ENCODE measurements at regions not wholly inside any gene's neighbourhood (a gene's known extent, or its start where the extent isn't known, plus 50 kb on each side); places are given as distances from the start of the nearest gene placed in this dataset.
"Not testable (repeated sequence)": the region's sequence is repeated elsewhere in the genome, so short reads cannot be mapped to it uniquely, and the experiment has no call there.

DNA sequence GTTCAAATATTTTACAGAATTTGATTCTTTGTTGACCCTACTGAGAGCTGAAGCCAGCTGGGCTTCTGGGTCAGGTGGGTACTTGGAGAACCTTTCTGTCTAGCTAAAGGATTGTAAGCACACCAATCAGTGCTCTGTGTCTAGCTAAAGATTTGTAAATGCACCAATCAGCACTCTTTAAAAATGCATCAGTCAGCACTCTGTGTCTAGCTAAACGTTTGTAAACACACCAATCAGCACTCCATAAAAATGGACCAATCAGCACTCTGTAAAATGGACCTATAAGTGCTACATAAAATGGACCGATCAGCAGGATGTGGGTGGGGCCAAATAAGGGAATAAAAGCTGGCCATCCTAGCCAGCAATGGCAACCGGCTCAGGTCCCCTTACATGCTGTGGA is 76.4 kb upstream of the TMSB4Y start:
- H3K4me1 Mint-ChIP-seq (ENCODE audit: low read depth); CTCF ChIA-PET; H3K4me3 Mint-ChIP-seq; H3K27me3 Mint-ChIP-seq (ENCODE audit: low read depth); DNase-seq; intact Hi-C loops (cut with micrococcal nuclease); H3K36me3 Mint-ChIP-seq (ENCODE audit: low read depth); H3K27ac Mint-ChIP-seq; H3K9me3 Mint-ChIP-seq: not testable (repeated sequence)

DNA sequence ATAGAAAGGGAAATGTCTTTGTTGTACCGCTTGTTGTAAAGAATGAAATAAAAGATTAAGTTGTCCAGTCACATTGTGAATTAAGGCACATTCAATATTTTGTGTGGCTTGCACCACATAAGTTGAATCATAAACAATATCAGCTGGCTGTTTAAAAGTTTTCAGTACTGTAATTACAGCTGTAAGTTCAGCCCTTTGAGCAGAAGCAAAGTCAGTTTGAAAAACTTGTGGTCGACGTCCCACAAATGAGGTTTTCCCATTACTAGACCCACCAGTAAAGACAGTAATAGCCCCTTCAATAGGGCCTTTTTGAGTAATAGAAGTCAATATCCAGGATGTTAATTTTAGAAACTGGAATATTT is 87.8 kb upstream of the TMSB4Y start:
- Mint-ChIP-seq H3K27me3 (ENCODE audit: low read depth) (no peaks in the 10 kb centered on the region), H3K4me1 (ENCODE audit: low read depth) (no peaks in the 10 kb centered on the region), H3K36me3 (ENCODE audit: low read depth) (no peaks in the 10 kb centered on the region), H3K9me3 (peaks cover 4% of the 10 kb centered on the region), H3K27ac (no peak overlapping the region), H3K4me3 (no peak overlapping the region)
- intact Hi-C loops (cut with micrococcal nuclease), result no loop called here
- CTCF ChIA-PET, result no interaction called here
- no peak for DNase-seq

DNA sequence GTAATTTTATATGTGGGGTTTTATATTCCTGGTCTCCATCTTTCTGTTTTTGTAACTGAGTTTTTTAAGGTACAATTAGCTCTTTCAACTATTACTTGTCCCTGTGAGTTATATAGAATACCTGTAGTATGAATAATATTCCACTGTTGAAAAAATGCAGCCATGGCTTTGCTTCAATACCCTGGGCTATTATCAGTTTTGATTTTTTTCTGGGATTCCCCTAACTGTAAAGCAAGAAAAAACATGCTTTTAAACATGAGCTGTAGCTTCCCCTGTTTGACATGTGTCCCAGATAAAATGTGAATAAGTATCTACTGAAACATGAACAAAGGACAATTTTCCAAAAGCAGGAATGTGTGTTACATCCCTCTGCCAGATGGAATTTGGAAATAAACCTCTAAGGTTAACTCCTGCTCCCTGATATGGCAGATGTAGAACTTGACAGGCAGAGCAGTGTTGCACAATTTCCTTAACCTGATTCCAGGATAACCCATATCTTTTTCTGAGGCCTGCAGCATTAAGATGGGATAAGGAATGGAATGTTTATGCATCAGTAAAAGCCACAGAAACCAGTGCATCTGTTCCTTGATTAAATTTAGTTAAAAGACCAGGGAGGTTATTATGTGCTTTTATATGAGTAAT is 88.3 kb upstream of the TMSB4Y start:
- intact Hi-C loops (cut with micrococcal nuclease), result no loop called here
- H3K27ac Mint-ChIP-seq, result no peak overlapping the region
- H3K9me3 Mint-ChIP-seq, result peaks cover 4% of the 10 kb centered on the region
- no peaks in the 10 kb centered on the region for H3K4me1 Mint-ChIP-seq (ENCODE audit: low read depth)
- no peaks in the 10 kb centered on the region for H3K36me3 Mint-ChIP-seq (ENCODE audit: low read depth)
- no peak for DNase-seq
- CTCF ChIA-PET, result no interaction called here
- H3K27me3 Mint-ChIP-seq (ENCODE audit: low read depth), result no peaks in the 10 kb centered on the region
- H3K4me3 Mint-ChIP-seq, result no peak overlapping the region

DNA sequence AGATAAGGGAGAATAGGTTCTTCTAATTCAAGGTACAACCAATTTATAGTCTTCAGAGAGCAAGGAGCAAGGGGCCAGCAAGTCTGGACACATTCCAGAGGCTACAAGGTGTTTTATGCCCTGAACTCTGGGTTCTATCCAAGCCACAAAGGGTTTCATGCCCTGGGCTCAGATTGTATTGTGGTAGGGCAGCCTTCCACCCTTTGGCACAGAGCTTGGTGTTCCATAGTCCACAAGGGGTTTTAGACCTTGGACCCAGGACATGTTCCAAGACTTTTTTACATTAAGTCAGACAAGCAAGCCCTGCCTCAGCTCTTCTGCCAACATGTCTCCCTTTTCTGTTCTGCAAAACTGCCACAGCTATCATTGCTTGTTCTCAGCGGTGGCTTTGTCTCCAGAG is 90.8 kb upstream of the TMSB4Y start:
- no peak for DNase-seq
- peaks cover 3% of the 10 kb centered on the region for H3K9me3 Mint-ChIP-seq
- no peak overlapping the region for H3K27ac Mint-ChIP-seq
- intact Hi-C loops (cut with micrococcal nuclease), result no loop called here
- CTCF ChIA-PET, result no interaction called here
- H3K36me3 Mint-ChIP-seq (ENCODE audit: low read depth), result no peaks in the 10 kb centered on the region
- no peak overlapping the region for H3K4me3 Mint-ChIP-seq
- H3K27me3 Mint-ChIP-seq (ENCODE audit: low read depth), result no peaks in the 10 kb centered on the region
- no peaks in the 10 kb centered on the region for H3K4me1 Mint-ChIP-seq (ENCODE audit: low read depth)

DNA sequence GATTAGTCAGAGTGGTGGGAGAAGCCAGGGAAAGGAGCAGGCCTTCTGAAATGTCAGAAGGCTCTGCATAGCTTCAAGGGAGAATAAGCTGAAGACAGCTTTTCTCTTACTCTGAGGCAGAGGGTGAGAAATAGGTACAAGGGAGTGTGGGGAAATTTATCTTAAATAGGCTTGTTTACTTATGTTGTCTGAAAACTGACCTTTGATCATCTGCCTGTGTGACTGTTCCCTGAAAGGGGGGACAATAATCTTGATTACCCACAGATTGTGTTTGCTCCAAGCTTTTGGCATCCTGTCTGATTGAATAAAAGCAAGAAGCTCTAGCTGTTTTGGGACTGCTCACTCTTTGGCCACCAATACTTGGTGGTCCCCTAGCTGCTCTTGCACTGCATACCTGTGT is 91.7 kb upstream of the TMSB4Y start:
- intact Hi-C loops (cut with micrococcal nuclease), result no loop called here
- Mint-ChIP-seq H3K27ac (no peak overlapping the region), H3K27me3 (ENCODE audit: low read depth) (no peaks in the 10 kb centered on the region), H3K9me3 (peaks cover 5% of the 10 kb centered on the region), H3K4me1 (ENCODE audit: low read depth) (no peaks in the 10 kb centered on the region), H3K4me3 (no peak overlapping the region), H3K36me3 (ENCODE audit: low read depth) (no peaks in the 10 kb centered on the region)
- CTCF ChIA-PET, result no interaction called here
- no peak for DNase-seq

DNA sequence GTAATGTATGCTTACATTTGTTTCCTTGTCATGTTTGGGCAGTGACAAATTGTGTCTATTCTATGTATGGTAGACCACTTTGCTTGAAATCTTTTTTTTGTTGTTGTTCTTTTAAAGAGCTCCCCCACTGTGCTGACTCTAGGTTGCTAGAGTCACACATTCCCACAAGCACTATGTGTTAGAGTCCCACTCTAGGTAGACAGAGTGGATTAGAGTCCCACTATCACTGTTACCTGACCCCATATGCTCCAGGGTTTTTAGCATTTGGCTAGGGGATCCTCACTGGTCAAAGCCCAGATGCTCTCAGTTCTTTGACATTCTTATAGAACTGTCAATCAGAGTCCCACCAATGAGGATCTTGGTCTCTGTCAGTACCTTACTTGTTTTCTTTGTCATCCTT is 111.2 kb upstream of the TMSB4Y start:
- no peaks in the 10 kb centered on the region for H3K27me3 Mint-ChIP-seq (ENCODE audit: low read depth)
- intact Hi-C loops (cut with micrococcal nuclease), result no loop called here
- no peaks in the 10 kb centered on the region for H3K9me3 Mint-ChIP-seq
- H3K4me3 Mint-ChIP-seq, result no peak overlapping the region
- no peak for DNase-seq
- H3K27ac Mint-ChIP-seq, result no peak overlapping the region
- no peaks in the 10 kb centered on the region for H3K36me3 Mint-ChIP-seq (ENCODE audit: low read depth)
- no peaks in the 10 kb centered on the region for H3K4me1 Mint-ChIP-seq (ENCODE audit: low read depth)
- CTCF ChIA-PET, result no interaction called here

DNA sequence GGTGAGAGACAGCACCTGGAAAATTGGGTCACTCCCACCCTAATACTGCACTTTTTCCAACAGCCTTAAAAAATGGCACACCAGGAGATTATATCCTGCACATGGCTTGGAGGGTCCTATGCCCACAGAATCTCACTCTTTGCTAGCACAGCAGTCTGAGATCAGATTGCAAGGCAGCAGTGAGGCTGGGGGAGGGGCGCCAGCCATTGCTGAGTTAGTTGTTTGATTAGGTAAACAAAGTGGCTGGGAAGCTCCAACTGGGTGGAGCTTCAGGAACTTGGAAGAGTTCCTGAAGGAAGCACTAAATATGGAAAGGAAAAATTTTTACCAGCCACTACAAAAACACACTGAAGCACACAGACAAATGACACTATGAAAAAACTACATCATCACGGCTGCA is 91.1 kb upstream of the UTY start:
- H3K4me1 Mint-ChIP-seq (ENCODE audit: low read depth); H3K27ac Mint-ChIP-seq; H3K27me3 Mint-ChIP-seq (ENCODE audit: low read depth); H3K4me3 Mint-ChIP-seq; H3K36me3 Mint-ChIP-seq (ENCODE audit: low read depth); intact Hi-C loops (cut with micrococcal nuclease); DNase-seq; H3K9me3 Mint-ChIP-seq: not testable (repeated sequence)
- CTCF ChIA-PET, result interaction anchor here (0.6 kb wide), 1 partner anchor 28 kb away, joined by 3 read pairs; no protein-coding TSS in a partner anchor

DNA sequence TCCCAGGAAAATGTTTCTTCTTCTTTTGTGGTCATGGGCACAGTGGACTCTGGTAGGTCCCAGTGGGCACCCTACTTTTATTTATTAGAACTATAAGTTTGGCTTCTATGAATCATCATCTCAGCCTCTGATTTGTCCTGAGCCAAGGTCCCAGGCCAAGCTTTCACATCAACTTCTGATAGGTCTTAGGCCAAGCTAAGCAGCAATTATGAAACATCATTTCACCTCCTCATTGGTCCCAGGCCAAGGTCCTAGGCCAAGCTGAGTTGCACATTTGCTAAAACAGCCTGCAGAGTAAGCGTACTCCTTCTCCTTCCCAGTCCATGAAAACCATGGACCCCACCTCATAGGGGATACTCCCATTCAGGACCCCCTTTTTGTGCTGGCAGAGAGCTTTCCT is 87.4 kb upstream of the UTY start:
- Mint-ChIP-seq H3K4me1 (ENCODE audit: low read depth) (no peaks in the 10 kb centered on the region), H3K27ac (no peak overlapping the region), H3K36me3 (ENCODE audit: low read depth) (peaks cover 1% of the 10 kb centered on the region), H3K9me3 (no peaks in the 10 kb centered on the region), H3K27me3 (ENCODE audit: low read depth) (no peaks in the 10 kb centered on the region), H3K4me3 (no peak overlapping the region)
- DNase-seq, result no peak
- CTCF ChIA-PET, result no interaction called here
- intact Hi-C loops (cut with micrococcal nuclease), result no loop called here

DNA sequence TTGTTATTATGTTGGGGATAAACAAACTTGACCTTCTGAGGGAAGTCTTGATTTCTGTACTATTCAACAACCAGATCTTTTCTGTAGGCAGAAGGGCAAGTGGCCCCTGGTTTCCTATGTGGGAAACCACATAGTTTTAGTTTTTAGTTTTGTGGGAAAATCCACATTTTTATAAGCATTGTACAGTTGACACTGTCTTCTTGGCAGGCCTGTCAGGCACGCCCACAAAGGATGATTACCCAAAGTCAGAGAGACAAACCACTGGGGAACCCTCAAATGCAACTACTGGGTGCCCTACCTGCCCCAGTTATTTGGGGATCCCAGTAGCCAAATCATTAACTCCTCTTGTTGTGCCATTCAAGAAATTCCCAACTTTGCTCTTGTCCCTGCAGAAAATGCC is 75.1 kb upstream of the UTY start:
- Mint-ChIP-seq H3K9me3 (peaks cover 1% of the 10 kb centered on the region), H3K27ac (no peak overlapping the region), H3K36me3 (ENCODE audit: low read depth) (peaks cover 3% of the 10 kb centered on the region), H3K4me1 (ENCODE audit: low read depth) (peaks cover 18% of the 10 kb centered on the region), H3K27me3 (ENCODE audit: low read depth) (no peaks in the 10 kb centered on the region), H3K4me3 (no peak overlapping the region)
- CTCF ChIA-PET, result no interaction called here
- no peak for DNase-seq
- intact Hi-C loops (cut with micrococcal nuclease), result no loop called here

DNA sequence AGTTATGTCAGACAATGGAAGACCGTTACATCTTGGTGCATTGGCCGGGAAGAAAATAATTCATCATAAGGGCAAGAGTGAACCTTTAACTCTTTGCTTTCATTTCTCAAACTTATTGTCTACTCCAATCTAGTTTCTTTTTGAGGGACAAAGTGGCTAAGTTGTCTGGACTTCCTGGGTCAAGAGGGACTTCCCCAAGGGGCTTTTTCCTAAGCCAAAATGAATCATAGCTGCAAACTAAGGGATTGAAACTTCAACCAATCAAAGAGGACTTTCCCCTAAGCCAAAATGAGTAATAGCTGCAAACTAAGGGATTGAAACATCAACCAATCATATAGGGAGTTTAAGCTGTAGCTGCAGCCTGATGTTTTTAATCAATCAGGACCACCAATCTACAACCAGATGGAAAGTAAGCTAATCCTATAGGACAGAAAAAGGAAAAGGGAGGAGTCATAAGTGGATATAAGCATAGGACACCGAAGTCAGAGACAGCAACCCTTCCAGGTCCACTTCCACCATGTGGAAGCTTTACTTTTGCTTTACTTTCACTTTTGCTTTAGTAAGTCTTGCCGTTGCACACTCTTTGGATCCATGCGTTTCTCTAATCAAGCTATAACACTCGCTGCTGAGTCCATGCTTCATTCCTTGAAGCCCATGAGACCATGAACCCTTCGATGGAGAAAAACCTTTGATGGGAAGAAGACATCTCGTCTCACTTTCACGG is 72.7 kb upstream of the UTY start:
- Mint-ChIP-seq H3K36me3 (ENCODE audit: low read depth) (peaks cover 3% of the 10 kb centered on the region), H3K27me3 (ENCODE audit: low read depth) (no peaks in the 10 kb centered on the region), H3K4me3 (no peak overlapping the region), H3K9me3 (no peaks in the 10 kb centered on the region), H3K27ac (no peak overlapping the region), H3K4me1 (ENCODE audit: low read depth) (peaks cover 18% of the 10 kb centered on the region)
- intact Hi-C loops (cut with micrococcal nuclease), result no loop called here
- CTCF ChIA-PET, result no interaction called here
- DNase-seq, result no peak

DNA sequence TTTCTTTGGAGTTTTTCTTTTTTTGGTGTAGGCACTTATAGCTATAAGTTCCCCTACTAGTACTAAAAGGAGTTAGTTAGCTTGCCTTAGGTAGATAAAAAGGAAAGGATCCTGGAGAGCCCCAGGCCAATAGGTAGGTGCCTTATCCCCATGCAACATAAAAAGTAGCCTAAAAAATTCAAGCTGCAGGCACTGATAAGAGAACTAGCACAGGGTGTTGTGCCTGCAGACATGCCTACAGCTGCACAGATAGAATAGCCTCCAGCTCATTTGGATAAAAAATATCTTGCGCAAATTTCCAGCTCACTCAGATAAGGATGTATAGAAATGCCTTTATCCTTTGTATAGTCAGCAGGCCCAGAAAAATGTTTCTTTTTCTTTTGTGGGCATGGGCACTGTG is 71.4 kb upstream of the UTY start:
- Mint-ChIP-seq H3K27me3 (ENCODE audit: low read depth) (no peaks in the 10 kb centered on the region), H3K36me3 (ENCODE audit: low read depth) (peaks cover 3% of the 10 kb centered on the region), H3K4me3 (no peak overlapping the region), H3K4me1 (ENCODE audit: low read depth) (peaks cover 18% of the 10 kb centered on the region), H3K27ac (no peak overlapping the region), H3K9me3 (no peaks in the 10 kb centered on the region)
- no peak for DNase-seq
- intact Hi-C loops (cut with micrococcal nuclease), result no loop called here
- CTCF ChIA-PET, result no interaction called here

DNA sequence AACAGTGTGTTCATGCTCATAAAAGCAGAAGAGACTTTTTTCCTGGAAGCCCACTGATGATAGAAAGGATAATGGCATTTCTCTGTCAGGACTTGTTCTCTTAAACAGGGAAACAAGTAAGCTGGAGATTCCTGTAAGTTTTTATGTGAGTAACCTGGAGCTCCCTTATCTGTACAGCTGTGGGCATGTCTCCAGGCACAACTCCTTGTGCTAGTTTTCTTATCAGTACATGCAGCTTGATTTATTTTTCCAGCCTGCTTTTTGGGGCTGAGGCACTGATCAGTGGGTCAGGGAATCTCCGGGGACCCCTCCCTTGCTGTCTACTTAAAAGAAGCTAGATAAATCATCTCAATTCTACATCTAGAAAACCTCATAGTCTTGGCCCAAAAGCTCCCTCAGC is 64.7 kb upstream of the UTY start:
- H3K27ac Mint-ChIP-seq, result no peak overlapping the region
- CTCF ChIA-PET, result no interaction called here
- H3K9me3 Mint-ChIP-seq, result peaks cover 8% of the 10 kb centered on the region
- H3K36me3 Mint-ChIP-seq (ENCODE audit: low read depth), result no peaks in the 10 kb centered on the region
- intact Hi-C loops (cut with micrococcal nuclease), result no loop called here
- no peak overlapping the region for H3K4me3 Mint-ChIP-seq
- peaks cover 2% of the 10 kb centered on the region for H3K27me3 Mint-ChIP-seq (ENCODE audit: low read depth)
- no peaks in the 10 kb centered on the region for H3K4me1 Mint-ChIP-seq (ENCODE audit: low read depth)
- no peak for DNase-seq

DNA sequence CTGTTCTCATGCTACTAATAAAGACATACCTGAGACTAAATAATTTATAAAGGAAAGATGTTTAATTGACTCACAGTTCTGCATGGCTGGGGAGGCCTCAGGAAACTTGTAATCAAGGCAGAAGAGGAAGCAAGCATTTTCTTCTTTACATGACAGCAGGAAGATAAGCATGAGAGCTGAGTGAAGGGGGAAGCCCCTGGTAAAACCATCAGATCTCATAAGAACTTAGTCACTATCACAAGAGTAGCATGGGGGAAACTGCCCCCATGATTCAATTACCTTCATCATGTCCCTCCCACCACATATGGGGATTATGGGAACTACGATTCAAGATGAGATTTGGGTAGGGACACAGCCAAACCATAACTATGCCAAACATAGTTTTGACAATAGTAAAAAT is 58.1 kb upstream of the UTY start:
- no peak for DNase-seq

More for the DNA sequence above, 58.1 kb upstream of the UTY start:
- peaks cover 8% of the 10 kb centered on the region for H3K9me3 Mint-ChIP-seq
- H3K4me3 Mint-ChIP-seq, result no peak overlapping the region
- peaks cover 6% of the 10 kb centered on the region for H3K27me3 Mint-ChIP-seq (ENCODE audit: low read depth)
- intact Hi-C loops (cut with micrococcal nuclease), result no loop called here
- no peaks in the 10 kb centered on the region for H3K36me3 Mint-ChIP-seq (ENCODE audit: low read depth)
- H3K27ac Mint-ChIP-seq, result no peak overlapping the region
- CTCF ChIA-PET, result no interaction called here
- no peaks in the 10 kb centered on the region for H3K4me1 Mint-ChIP-seq (ENCODE audit: low read depth)

Data from activated naive CD4-positive, alpha-beta T cell treated with anti-CD3 and anti-CD28 coated beads for 36 hours (primary cell).